HepG2 (cell line): ENCODE measurements at regions not wholly inside any gene's neighbourhood (a gene's known extent, or its start where the extent isn't known, plus 50 kb on each side); places are given as distances from the start of the nearest gene placed in this dataset.

ENCODE experiments used
- ATAC-seq: fragments of 200-7000 bp; cut with Tn5 transposase; 3 replicates; pipeline ENCODE4 v1.9.1; 2020; ENCODE audit warnings: mild to moderate bottlenecking, moderate library complexity
- BruUV-seq: library from RNA; stranded (reverse); fragments of 400-500 nt; replicated peaks from 2 replicates; lab custom pipeline; 2021; lab: Mats Ljungman, UMichigan
- CTCF ChIA-PET: fragments of 300-600 bp; formaldehyde crosslinking; extraction: SDS; loops from one replicate; lab custom pipeline; 2021; ENCODE audit warnings: low total read pairs, inconsistent platforms, low intra/inter-chr PET ratio; lab: Yijun Ruan, JAX
- POLR2A ChIA-PET: fragments of 350-600 bp; sonication (Branson Sonifier 250); formaldehyde crosslinking; loops from one replicate; lab custom pipeline; 2020; ENCODE audit warnings: antibody characterized with exemption, inconsistent platforms; lab: Yijun Ruan, JAX
- DNase-seq: peaks from one replicate; pipeline ENCODE4 v3.0.0-alpha.2; 2015; ENCODE audit warnings: low spot score
- FAIRE-seq: peaks from 3 replicates; lab custom pipeline; 2011; peaks lifted over from hg19 to GRCh38; lab: Jason Lieb, UNC
- H2AFZ ChIP-seq: one replicate; pipeline ENCODE4 v1.6.1; 2011; ENCODE audit warnings: low read length, inconsistent platforms
- H3K27ac ChIP-seq: fragments of 300-600 bp; 3 replicates; pipeline ENCODE4 v1.8.0; 2011; ENCODE audit warnings: mixed run types, mild to moderate bottlenecking, mixed read lengths, low read length, inconsistent platforms; ENCODE audit not compliant: insufficient read depth; ENCODE audit errors: extremely low read length
- H3K27me3 ChIP-seq, 2 experiments: fragments of 200-600 bp in 1 of 2; 2 replicates in 1 of 2; 3 replicates in 1 of 2; pipeline versions ENCODE4 v1.6.0 to v1.8.0; 2011; ENCODE audit warnings: low read length in 2 of 2, mild to moderate bottlenecking in 2 of 2, moderate library complexity in 2 of 2, inconsistent platforms in 1 of 2; ENCODE audit not compliant: insufficient read depth in 2 of 2, control insufficient read depth in 1 of 2
- H3K36me3 ChIP-seq, 2 experiments: fragments of 200-600 bp in 1 of 2; replicated peaks in 1 of 2; 2 replicates in 1 of 2; 3 replicates in 1 of 2; pipeline versions ENCODE4 v1.5.1 to v1.8.0; 2011; ENCODE audit warnings: low read length in 2 of 2, inconsistent platforms in 1 of 2; ENCODE audit not compliant: insufficient read depth in 2 of 2, control insufficient read depth in 1 of 2
- H3K4me1 ChIP-seq: 2 replicates; pipeline ENCODE4 v1.5.1; 2012; ENCODE audit warnings: low read length, inconsistent platforms; ENCODE audit not compliant: insufficient read depth
- H3K4me2 ChIP-seq: 2 replicates; pipeline ENCODE4 v1.6.0; 2011; ENCODE audit warnings: low read depth, low read length, inconsistent platforms
- H3K4me3 ChIP-seq, 3 experiments: fragments of 200-600 bp in 1 of 3; sonication (generic), shearing (Covaris generic) in 1 of 3; replicated peaks in 1 of 3; 2 replicates each; pipeline ENCODE4 v1.5.1; 2011 to 2016; ENCODE audit warnings: low read length in 3 of 3, inconsistent platforms in 2 of 3, low read depth in 2 of 3, mild to moderate bottlenecking in 2 of 3, control low read depth in 1 of 3, mixed read lengths in 1 of 3; ENCODE audit not compliant: insufficient read depth in 1 of 3
- H3K79me2 ChIP-seq: one replicate; pipeline ENCODE4 v1.6.1; 2011; ENCODE audit warnings: low read length, inconsistent platforms; ENCODE audit not compliant: insufficient read depth
- H3K9ac ChIP-seq: 2 replicates; pipeline ENCODE4 v1.6.0; 2011; ENCODE audit warnings: mild to moderate bottlenecking, low read depth, low read length, inconsistent platforms; ENCODE audit not compliant: insufficient read depth
- H3K9me3 ChIP-seq: 2 replicates; pipeline ENCODE4 v1.5.1; 2012; ENCODE audit warnings: mild to moderate bottlenecking, low read length
- H4K20me1 ChIP-seq: 2 replicates; pipeline ENCODE4 v1.6.0; 2011; ENCODE audit warnings: inconsistent platforms, mild to moderate bottlenecking, low read length, moderate library complexity; ENCODE audit not compliant: insufficient read depth
- ATF7 ChIP-seq, 2 experiments: fragments of 450-650 bp in 1 of 2; sonication (generic) in 1 of 2; formaldehyde crosslinking in 1 of 2; IDR thresholded peaks; 2 replicates each; pipeline versions ENCODE4 v1.4.0 to v1.6.1; 2016 to 2020; ENCODE audit warnings: antibody characterized with exemption in 1 of 2, mild to moderate bottlenecking in 1 of 2, missing genetic modification reagents in 1 of 2
- WGBS: methylation state at CpG from one replicate; pipeline ENCODE4 v1.1.6; 2017; ENCODE audit warnings: low lambda C conversion rate; 5-methylcytosine and 5-hydroxymethylcytosine counted together
- in situ Hi-C: cut with HindIII; loops from 2 replicates; pipeline ENCODE4 v1.10.0; 2017; ENCODE audit warnings: low pct_unique_long_range_greater_than_20kb; ENCODE audit not compliant: extremely low pct_ligation_motif_present
- intact Hi-C: fragments of 100-400 bp; cut with micrococcal nuclease; formaldehyde crosslinking; loops from one replicate; pipeline ENCODE4 v1.10.0; 2022; ENCODE audit not compliant: unreplicated experiment
- TF ChIP-seq, protein P1 (sequence below): sonication (generic); formaldehyde crosslinking; IDR thresholded peaks from 2 replicates; pipeline ENCODE4 v1.4.0; 2020; ENCODE audit warnings: mild to moderate bottlenecking, missing genetic modification reagents

GRCh38 chr3:70856414-70857162 lies 544.1 kb upstream of the MDFIC2 start:
- no peak overlapping the region for H2AFZ ChIP-seq
- in situ Hi-C loops: no loop called here
- DNase-seq: no peak
- H3K79me2 ChIP-seq: no peaks in the 10 kb centered on the region
- TF ChIP-seq, protein P1, sequence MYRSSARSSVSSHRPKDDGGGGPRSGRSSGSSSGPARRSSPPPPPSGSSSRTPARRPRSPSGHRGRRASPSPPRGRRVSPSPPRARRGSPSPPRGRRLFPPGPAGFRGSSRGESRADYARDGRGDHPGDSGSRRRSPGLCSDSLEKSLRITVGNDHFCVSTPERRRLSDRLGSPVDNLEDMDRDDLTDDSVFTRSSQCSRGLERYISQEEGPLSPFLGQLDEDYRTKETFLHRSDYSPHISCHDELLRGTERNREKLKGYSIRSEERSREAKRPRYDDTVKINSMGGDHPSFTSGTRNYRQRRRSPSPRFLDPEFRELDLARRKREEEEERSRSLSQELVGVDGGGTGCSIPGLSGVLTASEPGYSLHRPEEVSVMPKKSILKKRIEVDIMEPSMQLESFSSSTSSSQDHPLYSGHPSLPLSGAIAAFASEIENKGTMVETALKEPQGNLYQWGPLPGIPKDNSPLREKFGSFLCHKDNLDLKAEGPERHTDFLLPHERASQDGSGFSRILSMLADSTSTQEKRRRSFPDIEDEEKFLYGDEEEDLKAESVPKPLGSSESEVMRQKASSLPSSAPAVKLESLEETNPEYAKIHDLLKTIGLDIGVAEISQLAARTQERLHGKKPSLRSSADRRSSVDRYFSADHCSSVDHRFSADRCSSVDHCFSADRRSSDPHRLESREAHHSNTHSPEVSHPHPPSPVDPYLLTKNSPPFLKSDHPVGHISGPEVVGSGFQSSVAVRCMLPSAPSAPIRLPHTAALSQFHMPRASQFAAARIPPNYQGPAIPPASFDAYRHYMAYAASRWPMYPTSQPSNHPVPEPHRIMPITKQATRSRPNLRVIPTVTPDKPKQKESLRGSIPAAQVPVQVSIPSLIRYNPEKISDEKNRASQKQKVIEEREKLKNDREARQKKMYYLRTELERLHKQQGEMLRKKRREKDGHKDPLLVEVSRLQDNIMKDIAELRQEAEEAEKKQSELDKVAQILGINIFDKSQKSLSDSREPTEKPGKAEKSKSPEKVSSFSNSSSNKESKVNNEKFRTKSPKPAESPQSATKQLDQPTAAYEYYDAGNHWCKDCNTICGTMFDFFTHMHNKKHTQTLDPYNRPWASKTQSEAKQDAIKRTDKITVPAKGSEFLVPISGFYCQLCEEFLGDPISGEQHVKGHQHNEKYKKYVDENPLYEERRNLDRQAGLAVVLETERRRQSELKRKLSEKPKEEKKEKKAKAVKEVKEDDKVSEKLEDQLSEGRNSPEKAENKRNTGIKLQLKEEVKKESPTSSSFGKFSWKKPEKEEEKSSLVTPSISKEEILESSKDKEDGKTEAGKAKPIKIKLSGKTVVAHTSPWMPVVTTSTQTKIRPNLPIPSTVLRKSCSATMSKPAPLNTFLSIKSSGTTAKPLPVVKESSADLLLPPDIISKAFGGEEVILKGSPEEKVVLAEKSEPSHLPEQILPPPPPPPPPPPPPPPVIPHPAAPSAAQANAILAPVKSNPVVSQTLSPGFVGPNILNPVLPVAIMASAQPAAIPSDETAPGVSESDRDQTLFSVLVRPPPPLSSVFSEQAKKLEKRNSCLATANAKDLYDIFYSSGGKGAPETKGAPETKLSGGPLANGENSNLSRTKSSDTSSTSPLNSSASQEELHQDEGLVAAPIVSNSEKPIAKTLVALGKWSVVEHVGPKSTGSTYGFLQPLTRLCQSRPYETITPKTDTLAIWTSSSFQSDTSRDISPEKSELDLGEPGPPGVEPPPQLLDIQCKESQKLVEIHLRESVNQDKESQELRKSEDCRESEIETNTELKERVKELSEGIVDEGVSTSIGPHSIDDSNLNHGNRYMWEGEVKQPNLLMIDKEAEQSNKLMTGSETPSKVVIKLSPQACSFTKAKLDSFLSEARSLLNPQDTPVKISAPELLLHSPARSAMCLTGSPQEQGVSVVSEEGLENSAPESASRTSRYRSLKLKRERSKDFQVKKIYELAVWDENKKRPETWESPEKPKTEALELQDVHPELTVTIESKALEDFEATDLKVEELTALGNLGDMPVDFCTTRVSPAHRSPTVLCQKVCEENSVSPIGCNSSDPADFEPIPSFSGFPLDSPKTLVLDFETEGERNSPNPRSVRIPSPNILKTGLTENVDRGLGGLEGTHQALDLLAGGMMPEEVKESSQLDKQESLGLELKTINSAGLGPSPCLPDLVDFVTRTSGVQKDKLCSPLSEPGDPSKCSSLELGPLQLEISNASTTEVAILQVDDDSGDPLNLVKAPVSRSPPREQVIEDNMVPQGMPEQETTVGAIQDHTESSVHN (CRISPR knock-in tag): no peak
- TF ChIP-seq ATF7 (IDR thresholded peaks at IDR 0.05) (peak; percentile 36; the same call in 1 of the 2 replicates), ATF7 (CRISPR knock-in tag; IDR thresholded peaks at IDR 0.05) (no peak)
- TF ChIP-seq, all 625 proteins: peak for 1
- FAIRE-seq (no peak), ATAC-seq (no peak)
- H3K4me2 ChIP-seq: no peak overlapping the region
- H4K20me1 ChIP-seq: no peaks in the 10 kb centered on the region
- H3K9ac ChIP-seq: no peak overlapping the region
- H3K4me3 ChIP-seq: no peak overlapping the region
- CTCF ChIA-PET: no interaction called here
- H3K4me1 ChIP-seq: no peaks in the 10 kb centered on the region
- H3K27me3 ChIP-seq: peaks cover 0 to 15% of the 10 kb centered on the region in 2 experiments; a peak in 4 of 5 replicates
- no peaks in the 10 kb centered on the region for H3K36me3 ChIP-seq
- H3K9me3 ChIP-seq: no peaks in the 10 kb centered on the region
- 3% methylated on average over 7 of the region's 7 CpGs for WGBS
- no TSS peak for BruUV-seq
- POLR2A ChIA-PET: no interaction called here
- intact Hi-C loops: no loop called here
- no peak overlapping the region for H3K27ac ChIP-seq
